Kidney tubule cell (primary cell): ENCODE measurements at regions not wholly inside any gene's neighbourhood (a gene's known extent, or its start where the extent isn't known, plus 50 kb on each side); places are given as distances from the start of the nearest gene placed in this dataset.
A peak's percentile ranks its signal among the peaks of the same experiment; 100 is the strongest.

Source experiments
- DNase-seq: peaks from one replicate; pipeline ENCODE4 v3.0.0-alpha.2; 2018; ENCODE audit warnings: low spot score

DNA sequence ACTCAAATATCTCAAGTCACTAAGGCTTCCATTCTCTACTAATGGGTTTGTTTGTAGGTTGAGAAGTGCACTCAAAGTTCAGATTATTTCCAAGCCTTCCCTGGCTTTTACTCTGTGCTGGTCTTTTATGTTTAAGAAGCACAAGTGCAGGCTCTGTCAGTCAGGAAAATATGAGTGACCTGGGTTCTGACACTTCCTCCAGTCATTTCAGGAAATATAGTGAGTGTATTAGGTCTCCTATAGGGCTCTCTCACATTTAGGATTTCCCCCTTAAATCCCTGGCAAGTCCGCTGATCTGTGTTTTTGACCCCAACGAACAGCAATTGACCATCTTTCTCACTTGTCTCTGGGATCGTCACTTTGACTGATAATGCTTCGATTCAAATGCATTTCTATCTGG is 210.2 kb downstream of the ARPP21 start:
- no peak for DNase-seq

DNA sequence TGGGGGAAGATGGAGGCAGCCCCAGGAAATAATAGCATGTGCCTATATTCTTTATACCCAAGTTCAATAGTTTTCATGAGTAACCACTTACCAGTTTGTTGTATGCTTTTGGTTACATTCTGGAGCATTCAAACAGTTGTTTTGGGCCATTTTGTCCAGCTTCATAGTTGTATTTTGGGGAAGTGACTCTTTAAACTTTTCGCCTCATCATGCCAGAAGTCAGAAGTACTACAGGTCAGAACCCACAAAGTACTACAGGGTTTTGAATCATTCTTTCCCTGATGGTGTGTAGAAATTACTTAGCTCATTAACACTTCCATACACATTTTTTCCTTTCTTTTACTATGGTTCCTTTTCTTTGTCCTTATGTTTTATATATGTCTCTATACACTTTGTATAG is 210.6 kb downstream of the ARPP21 start:
- DNase-seq, result no peak

DNA sequence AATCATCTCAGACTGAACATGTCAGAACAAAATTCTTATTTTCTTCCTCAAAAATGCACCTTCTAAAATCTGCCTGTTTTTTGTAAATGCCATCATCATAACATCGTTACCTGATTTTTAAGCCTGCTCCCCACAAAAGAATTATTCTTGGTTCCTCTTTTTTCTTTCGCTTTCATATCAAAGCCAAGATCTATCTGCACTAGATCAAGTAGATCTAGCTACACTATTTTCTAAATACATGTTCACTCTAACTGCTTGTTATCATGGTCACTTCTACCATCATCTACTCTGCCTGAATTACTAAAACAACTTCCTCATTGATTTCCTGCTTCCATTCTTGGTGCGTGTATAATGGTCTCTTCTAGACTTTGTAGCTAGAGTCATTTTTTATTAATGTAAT is 217.7 kb downstream of the ARPP21 start:
- no peak for DNase-seq

DNA sequence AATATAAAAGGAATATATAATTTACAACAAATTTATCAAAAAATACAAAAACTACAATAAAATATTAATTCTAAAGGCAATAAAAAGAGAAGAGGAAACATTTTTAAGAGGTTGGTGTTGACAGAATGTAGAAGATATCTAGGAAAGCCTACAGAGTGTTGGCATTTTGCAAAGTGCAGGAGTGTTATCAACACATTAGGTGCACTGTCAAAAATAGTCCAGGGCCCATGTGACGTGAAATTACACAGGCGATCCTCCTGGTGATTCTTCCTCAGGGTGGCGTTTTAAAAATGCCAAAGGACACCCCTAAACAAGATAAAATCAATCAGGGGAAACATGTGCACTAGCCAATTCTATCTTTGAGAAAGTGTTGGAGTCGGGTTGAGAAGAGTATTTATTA is 222.7 kb downstream of the ARPP21 start:
- DNase-seq, result no peak

DNA sequence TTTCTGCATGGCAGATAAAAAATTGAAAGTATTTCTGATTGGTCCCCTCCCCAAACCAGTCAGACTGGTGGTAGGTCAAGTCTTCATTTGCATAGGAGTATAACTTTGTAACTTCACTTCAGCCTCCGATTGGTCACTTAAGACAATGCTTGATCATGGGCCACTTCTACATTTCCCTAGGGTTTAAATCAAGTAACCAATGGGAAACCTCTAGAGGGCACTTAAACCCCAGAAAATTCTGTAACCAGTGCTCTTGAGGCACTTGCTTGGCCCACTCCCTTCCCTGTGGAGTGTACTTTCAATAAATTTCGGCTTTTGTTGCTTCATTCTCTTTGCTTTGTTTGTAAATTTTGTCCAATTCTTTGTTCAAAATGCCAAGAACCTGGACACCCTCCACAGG is 225.5 kb downstream of the ARPP21 start:
- no peak for DNase-seq

DNA sequence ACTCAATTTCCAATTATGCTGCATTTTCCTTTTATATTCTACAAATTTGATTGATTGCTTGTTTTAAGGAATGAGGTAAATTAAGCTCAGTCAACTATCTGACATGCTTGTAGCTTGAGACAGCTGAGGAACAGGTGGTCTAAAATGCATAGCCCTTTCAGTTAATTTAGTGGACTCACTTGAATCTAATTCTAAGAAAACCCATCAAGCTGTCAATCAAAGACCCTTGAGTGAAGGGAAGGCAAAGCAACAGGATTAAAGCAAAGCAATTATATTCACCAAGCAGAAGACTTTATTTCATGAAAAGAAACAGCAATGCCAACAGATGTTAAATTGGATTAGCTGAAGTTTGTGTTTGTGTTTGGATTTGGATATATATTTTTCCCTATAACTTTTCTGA is 228.5 kb downstream of the ARPP21 start:
- DNase-seq, result no peak

DNA sequence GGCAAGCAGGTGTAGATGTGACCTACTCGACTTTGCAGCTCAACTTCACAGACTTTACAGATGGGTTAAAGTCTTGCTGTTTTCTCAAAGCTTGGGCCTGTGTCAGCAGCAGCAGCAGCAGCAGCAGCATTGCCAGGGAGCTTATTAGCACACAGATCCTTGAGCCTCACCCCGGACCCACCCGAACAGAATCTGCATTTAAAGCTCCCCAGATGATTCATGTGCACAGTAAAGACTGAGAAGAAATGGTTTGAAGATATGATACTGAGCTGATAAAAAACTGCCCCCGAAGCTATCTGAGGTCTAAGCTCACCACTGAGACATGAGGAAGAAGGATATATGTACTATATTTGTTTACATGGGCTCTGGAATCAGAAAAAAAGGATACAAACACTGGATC is 231.7 kb downstream of the ARPP21 start:
- no peak for DNase-seq

DNA sequence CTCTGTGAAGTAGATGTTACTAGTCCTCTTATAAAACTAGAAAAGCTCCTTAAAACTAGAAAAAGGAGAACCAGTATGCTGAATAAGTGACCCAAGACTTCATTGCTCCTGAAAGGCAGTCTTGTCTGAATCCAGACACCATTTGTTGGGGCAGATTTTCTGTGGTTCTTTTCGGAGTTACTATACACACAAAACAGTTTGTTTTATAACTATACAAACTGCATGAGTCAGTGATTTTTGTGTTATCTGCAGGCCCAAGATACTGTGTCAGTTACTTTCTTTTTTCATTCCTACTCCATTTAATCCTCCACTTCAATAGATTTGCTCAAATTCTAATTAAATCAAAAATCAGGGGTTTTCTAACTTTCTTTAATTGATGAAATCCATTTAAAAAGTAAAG is 244.6 kb downstream of the ARPP21 start:
- DNase-seq, result no peak

DNA sequence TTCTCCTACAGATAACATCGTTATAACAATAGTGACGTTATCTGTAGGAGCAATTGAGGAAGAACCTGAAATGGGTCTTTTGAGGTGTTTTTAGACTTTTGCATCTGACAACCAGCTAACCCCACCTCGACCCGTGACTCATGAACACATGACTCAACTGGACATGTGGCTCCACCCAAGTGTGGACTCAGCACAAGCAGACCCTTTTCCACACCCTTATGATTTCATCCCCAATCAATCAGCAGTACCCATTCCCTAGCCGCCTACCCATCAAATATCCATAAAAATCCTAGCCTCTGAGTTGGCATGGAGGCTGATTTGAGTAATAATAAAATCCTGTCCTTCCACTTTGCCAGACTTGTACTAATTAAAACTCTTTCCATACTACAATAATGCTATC is 255.4 kb downstream of the ARPP21 start:
- peak; percentile 7 for DNase-seq

DNA sequence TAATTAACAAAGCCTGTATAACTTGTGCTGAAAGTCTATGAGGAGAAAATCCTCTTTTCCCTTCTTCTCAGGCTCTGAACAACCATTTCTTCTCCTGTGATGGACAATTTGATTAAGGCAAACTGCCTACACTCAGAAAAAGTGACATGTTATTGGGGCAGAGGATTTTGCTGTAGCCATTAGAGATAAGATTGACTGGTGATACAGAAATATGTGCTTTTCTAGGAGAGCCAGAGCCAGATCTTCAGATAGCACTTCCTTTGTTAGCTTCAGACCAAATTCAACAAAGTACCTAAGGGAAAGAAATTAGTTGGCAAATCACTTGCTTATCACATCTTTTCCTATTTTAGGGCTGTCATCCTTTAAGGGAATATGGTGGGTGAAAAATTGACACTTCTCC is 259.9 kb downstream of the ARPP21 start:
- DNase-seq, result no peak

DNA sequence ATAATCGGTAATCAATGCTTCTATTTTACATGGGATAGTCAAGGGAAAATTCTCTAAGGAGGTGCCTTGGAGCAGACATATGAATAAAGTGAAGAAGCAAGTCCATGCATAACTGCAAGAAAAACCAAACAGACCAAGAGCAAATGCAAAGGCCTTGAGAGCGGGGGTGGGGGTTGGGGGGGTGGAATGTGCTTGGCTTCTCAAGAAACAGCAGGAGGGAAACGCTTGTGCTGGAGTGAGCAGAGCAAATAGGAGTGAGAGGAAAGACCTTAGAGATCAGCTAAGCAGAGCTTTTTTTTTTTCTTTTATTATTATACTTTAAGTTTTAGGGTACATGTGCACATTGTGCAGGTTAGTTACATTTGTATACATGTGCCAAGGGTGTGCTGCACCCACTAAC is 260.8 kb downstream of the ARPP21 start:
- no peak for DNase-seq

DNA sequence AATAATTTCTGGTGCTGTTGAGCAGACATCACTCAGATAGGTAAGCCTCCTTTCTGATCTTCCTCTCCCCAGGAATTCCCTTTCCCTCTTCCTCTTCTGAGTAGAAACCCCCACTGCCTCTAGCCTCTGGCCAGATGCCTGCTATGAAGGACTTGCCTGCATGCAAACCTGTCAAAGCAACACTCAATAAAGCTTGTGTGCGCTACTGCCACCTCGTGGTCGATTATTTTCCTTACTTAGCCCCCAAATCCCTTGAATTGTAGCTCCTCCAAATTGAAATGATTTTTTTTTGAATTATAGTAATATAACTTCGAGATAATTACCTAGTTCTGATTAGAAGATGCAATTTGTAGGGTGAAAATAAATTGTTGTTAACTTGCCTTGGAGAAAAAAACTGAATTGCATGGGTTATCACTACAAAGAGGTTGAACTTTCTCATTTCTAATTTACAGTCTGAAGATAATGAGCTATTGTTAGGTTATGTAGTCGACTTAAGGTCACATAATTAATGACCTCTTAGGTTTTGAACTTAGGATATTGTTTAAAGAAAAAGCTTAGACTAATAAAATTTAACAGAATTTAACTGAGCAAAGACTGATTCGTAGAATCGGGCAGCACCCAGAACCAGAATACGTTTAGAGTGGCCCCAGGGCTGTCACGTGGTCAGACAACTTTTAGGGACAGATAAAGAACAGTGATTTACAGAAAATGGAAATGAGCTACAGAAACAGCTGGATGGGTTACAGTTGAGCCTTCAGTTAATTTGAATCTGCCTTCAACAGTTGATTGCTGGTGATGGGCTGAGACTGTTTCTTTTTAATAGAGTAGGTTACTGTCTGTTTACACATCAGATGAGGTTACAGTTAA is 269.3 kb downstream of the ARPP21 start:
- peak; percentile 66 for DNase-seq

DNA sequence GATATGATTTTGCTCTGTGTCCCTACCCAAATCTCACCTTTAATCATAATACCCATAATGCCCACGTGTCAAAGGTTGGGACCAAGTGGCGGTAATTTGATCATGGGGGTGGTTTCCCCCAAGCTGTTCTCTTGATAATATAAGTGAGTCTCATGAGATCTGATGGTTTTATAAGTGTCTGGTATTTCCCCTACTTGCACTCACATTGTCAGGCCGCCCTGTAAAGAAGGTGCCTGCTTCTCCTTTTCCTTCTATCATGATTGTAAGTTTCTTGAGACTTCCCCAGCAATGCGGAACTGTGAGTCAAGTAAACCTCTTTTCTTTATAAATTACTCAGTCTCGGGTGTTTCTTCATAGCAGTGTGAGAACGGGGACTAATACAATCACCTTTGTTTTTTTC is 279.8 kb downstream of the ARPP21 start:
- no peak for DNase-seq

DNA sequence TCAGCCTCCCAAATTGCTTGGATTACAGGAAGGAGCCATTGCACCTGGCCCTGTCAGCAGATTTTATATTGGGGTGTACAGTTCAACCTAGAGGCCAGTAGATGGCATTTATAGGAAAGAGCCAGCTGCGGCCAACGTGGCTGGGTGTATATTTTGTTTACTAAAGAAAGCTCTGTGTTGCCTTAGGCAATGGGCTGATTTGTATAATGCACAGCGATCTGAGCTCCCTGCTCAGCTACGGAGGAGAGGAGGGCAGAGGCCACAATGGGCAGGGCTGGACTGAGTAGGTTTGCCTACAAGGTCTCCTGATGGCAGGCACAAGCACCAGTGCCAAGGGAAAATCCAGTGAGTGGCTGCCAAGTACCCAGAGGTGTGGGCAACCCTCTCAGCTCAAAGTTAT is 282.4 kb downstream of the ARPP21 start:
- DNase-seq, result no peak

DNA sequence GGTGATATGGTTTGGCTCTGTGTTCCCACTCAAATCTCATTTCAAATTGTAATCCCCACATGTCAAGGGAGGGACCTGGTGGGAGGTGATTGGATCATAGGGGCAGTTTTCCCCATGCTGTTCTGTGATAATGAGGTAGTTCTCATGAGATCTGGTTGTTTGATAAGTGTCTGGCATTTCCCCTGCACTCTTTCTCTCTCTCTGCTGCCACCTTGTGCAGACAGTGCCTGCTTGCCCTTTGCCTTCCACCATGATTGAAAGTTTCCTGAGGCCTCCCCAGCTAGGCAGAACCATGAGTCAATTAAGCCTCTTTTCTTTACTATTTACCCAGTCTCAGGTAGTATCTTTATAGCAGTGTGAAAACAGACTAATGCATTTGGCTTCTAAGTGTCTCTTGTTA is 284.7 kb downstream of the ARPP21 start:
- DNase-seq, result peak; percentile 61

DNA sequence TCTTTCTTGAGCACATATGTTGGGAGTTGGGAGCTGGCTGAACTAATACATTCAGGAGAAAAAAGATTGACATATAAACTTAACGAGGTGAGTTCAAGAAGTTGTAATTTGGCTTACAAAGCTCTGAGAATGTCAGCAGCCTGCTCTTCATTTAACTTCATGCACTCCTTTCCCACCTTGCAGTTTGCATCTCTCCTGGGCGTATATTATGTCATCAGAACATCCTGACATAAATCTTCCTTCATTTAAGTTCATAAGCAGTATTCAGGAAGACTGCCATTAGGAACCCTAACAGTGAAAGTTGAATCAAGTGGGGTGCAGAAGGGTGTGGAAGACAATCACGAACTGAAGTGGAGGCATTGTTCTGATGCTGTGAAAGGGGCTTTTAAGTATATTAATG is 288.1 kb downstream of the ARPP21 start:
- no peak for DNase-seq

DNA sequence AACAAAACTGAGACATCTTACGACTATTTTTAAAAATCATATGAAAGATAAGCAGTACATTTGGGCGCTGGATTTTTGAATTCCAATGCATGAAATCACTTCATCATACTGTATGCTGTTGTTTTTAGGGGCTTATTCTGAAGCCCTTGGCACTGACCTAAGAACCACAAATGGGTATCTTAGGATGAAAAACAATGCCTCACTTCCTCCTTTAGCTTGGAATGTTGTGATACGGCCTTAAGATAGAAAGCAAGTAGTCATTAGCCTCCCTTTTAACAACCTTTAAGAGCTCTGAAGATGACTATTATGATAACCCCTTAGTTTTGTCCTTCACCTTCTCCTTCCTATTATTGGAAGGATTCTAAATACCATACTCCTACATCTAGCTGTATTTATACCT is 289.8 kb downstream of the ARPP21 start:
- peak; percentile 39 for DNase-seq

DNA sequence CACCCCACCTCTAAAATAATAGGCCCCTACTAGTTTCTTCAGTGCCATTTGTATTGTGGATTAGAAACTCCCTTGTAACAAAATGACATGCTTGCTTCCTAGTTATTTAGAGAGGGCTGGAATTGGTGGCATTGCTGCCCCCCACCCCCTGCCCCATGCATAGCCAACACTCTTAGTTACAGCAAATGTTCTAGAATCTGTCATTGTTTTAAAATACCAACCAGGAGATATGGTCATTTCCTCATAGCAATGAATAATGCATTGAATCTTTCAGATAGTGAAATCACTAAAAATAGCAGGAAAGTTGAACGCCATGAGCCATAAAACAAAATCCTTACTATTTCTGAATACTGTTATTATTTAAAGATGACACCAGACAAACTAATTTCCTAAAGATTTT is 292.5 kb downstream of the ARPP21 start:
- DNase-seq, result no peak

DNA sequence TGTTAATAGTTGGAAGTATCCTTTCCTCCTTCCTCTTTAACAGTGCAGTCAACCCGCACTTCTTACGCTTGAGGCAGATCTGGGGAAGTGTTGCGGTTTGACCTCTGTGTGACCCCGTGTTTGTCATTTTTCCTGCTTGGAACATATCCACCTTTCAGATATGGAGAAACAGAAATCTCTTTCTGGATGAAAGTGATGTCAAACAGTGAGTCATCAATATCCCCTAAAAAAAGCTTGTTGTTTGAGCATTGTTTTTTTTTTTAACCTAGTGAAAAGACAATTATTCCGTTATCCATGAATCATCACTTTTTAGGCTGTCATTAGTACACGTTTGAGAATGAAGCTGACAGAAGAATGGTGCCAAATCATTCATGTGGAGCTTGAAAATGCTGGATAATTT is 293.7 kb downstream of the ARPP21 start:
- DNase-seq, result peak; percentile 97

DNA sequence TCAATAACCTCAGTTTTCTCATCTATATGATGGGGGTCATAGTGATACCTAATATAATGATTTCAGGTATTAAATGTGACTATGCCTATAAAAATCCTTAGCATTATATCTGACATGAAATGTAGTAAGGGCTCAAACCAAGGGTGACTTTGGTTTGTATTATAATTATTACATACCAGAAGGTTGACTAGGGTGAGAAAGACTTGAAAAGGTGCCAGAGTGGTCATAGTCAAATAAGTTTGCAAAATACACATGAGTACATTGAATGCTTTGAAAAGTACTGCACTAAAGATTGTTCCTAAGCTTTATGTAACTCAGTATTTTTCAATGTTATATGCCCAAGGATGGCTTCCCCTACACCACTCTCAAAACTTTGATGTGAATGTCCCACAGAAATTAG is 297.2 kb downstream of the ARPP21 start:
- peak; percentile 60 for DNase-seq

DNA sequence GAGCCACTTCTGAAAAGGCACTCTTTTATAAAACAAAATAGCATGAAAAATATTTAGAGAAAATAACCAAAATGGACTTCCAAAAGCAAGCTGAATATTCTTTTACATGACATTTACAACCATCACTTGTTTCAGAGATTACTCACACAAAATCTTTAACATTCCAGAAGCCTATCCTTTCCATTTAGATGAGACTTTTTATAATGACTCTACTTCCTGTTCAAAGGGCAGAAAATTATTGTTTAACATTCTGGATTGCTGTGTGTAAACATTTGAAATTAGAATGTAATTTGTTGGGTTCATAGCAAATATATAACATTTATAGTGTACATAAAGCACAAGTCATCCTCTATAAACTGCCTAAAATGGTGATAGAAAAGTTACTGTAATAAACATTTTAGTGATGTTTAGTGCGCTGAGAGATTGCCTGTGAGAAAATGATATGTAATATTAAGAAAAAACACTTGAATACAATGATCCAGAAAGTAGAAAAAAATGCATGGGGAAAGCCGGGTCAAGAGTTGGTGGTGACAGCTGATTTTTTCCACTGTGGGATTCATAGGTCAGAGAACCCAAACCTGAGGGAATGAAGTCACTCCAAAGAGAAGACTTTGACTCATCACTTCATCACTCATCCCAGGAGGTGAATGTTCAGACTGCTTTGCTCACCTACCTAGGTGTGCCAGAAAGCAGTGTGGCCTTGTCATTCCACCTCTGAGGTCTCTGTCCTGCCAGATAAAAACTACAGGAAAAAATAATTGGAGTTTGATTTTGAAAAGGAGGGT is 305.8 kb downstream of the ARPP21 start:
- DNase-seq, result peak; percentile 92

DNA sequence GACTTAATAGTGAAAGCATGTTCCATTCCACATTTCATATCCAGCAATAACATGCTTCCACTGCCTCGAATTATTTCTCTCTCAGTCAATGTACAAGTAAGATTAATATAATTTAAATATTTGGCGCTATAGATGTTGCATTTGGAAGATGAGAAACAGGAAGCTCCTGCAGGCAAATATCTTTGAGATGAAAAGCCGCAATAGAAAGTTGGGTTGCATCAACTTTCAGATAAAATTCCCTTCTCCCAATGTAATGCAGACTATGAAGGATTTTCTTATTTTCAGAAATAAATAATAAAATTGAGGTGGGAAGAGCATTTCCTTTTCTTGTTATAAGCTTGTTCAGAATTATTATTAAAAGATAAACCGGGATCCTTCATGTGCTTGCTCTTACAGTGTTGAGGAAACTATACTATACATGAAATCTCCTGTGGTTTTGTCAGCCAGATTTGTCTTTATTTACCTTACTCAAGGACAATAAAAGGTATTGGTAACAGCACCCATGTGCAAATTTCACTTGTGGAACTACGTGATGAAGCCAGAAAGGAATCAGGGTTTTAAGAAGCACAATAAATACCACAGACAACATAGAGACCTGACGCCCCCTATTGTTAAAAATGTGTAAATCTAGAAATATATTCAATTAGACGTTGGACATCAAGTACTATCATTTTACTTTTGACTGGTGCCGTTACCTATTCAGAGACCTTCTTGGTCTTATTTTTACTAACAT is 307.0 kb downstream of the ARPP21 start:
- peak; percentile 61 for DNase-seq
